GOT3 (cell line): ENCODE measurements at regions not wholly inside any gene's neighbourhood (a gene's known extent, or its start where the extent isn't known, plus 50 kb on each side); places are given as distances from the start of the nearest gene placed in this dataset.

Experiments
- DNase-seq: peaks from one replicate; lab custom pipeline; 2025; ENCODE audit warnings: mixed read lengths; lab: John Stamatoyannopoulos, UW

- no peak for DNase-seq
Observed at GRCh38 chr11:37621662-37622061, 1023.6 kb upstream of the RAG2 start.

- no peak for DNase-seq
Observed at GRCh38 chr11:37616291-37616690, 1018.3 kb upstream of the RAG2 start.

- no peak for DNase-seq
Observed at GRCh38 chr11:37613031-37613430, 1015.0 kb upstream of the RAG2 start.

GRCh38 chr11:37612146-37612545 lies 1014.1 kb upstream of the RAG2 start:
- DNase-seq: no peak

DNA sequence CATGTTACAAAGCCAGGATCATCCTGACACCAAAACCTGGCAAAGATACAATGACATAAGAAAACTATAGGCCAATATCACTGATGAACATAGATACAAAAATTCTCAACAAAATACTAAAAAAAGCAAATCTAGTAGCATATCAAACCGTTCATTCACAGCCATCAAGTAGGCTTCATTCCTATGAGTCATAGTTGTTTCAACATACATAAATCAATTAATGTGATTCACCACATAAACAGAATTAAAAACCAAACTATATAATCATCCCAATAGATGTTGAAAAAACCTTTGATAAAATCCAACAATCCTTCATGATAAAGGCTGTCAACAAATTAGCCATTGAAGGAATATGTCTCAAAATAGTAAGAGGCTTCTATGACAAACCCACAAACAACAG lies 1007.2 kb upstream of the RAG2 start:
- DNase-seq: no peak

DNA sequence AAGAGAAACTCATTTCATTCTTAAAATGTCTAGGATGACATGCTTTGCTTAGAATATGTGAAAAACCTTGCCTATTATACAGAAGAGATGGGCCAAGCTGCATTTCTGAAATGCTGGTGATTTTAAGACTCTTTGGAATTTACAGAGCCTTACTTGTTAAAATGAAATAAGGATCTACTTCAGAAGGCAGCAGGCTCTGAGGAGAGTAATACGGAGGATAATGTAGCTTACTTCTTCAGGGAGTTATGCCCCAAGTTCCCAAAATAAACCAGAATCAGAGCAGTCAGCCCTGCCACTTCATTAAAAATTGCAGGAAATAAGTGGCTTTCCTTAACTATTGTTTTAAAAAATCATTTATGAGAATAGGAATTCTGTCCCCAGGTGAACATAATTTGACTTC lies 1000.3 kb upstream of the RAG2 start:
- DNase-seq: no peak

- no peak for DNase-seq
Observed at GRCh38 chr11:37597776-37598175, 999.7 kb upstream of the RAG2 start.

DNA sequence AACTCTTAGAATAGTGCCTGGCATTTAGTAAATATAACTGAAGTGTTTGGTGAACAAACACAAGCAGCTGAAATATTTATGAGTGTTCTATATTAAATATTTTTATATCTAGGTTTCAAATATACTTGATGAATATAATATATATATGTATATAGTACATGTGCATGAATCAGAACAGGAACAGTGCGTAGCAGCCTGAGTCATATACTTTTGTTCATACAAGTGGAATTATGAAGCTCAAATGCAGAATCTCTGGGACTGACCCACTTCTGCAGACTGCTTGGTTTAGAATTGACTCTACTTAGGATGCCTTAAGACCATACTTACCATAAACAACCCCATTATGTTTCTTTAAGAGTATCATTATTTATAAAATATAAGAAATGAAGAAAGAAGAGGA lies 997.8 kb upstream of the RAG2 start:
- DNase-seq: no peak

GRCh38 chr11:37574361-37574760 lies 976.3 kb upstream of the RAG2 start:
- no peak for DNase-seq

- no peak for DNase-seq
Observed at GRCh38 chr11:37572491-37573171, 974.6 kb upstream of the RAG2 start.

DNA sequence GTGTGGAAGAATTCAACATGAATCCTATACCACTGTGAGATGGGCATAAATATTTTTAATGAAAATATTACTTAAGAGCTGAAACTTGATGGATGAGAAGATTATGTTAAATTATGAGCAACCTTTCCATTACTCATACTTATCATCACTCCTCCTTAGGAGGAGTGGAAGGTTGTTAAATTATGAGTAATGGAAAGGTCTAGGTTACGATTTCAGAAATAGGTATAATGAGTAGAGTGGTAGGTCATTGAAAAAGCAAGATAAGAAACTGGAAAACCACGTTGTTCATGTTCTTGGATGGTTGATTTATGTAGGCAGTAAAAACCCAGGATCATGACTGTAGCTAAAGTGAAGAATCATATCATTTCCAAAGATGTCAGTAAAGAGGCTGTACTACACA lies 973.2 kb upstream of the RAG2 start:
- DNase-seq: no peak

DNA sequence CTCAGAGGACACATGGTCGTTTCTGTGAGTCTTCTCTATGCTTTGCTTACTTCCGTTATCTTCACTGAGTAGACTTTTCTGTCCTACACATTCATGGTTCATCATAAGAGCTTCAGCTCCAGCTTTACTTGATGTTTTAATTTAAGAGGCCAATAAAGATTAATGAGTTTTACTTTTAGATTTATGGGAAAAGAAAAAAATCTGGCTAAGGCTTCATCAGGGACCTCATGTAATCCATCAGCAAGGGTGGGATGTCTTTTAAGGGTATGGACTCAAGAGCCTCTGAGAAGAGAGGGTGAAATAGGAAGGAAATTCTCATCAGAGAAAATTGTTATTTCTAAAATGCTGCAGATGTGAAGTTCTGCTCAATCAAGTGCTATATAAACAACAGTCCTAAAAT lies 963.0 kb upstream of the RAG2 start:
- no peak for DNase-seq

GRCh38 chr11:37560346-37560745 lies 962.3 kb upstream of the RAG2 start:
- DNase-seq: no peak

GRCh38 chr11:37558619-37559210 lies 960.7 kb upstream of the RAG2 start:
- no peak for DNase-seq

- no peak for DNase-seq
Observed at GRCh38 chr11:37557990-37558389, 960.0 kb upstream of the RAG2 start.

DNA sequence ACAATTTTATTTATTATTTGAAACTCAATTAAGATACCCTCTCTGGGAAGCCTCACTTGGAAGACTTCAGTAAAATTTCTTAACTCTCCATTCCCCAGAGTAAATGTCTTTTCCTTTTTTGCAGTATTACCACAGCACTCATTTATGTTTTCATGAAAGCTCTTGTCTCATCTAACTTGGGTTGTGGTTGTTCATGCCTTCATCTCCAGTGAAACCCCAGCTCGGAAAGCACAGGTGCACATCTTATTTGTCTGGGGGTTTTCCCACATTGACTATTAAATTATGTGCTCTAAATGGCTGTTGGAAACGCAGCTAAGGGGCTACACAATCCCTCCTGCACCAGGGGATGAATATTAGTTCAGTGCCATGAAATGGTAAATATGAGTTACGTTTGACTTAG lies 954.2 kb upstream of the RAG2 start:
- DNase-seq: no peak

DNA sequence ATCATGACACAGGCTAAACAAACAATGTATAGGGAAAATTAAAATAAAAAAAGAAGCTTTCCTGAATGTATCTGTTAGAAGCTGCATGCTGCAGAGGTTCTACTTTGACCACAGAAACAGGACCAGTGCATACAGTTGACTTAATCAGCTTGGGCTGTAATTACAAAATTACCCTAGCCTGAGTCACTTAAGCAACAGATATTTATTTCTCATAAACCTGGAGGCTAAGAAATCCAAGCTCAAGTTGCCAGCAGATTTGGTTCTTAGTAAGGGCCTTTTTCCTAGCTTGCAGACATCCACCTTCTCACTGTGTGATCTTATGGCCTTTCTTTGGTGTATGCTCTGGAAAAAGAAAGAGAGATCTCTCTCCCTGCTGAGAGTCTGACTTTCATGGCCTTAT lies 946.5 kb upstream of the RAG2 start:
- DNase-seq: no peak

- no peak for DNase-seq
Observed at GRCh38 chr11:37533830-37534229, 935.8 kb upstream of the RAG2 start.

- no peak for DNase-seq
Observed at GRCh38 chr11:37533087-37533486, 935.1 kb upstream of the RAG2 start.

GRCh38 chr11:37532271-37532670 lies 934.2 kb upstream of the RAG2 start:
- DNase-seq: no peak

- DNase-seq: no peak
Observed at GRCh38 chr11:37527545-37527944, 929.5 kb upstream of the RAG2 start.

DNA sequence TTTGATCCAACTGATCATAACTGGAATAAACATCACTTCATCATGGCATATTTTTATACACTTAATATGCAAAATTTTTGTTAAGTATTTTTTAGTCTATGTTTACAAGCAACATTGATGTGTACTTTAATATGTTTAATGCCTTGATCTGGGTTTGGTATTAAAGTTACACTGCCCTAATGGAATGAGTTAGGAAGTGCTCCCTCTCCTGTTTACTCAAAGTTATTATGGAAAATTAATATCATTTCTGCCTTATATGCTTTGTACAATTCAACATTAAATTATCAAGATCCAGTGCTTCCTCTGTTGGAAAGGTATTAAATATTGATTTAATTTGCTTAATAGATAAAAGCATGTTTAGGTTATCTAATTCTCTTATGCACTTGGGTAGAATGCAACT lies 927.3 kb upstream of the RAG2 start:
- DNase-seq: no peak

- DNase-seq: no peak
Observed at GRCh38 chr11:37519781-37520180, 921.7 kb upstream of the RAG2 start.

DNA sequence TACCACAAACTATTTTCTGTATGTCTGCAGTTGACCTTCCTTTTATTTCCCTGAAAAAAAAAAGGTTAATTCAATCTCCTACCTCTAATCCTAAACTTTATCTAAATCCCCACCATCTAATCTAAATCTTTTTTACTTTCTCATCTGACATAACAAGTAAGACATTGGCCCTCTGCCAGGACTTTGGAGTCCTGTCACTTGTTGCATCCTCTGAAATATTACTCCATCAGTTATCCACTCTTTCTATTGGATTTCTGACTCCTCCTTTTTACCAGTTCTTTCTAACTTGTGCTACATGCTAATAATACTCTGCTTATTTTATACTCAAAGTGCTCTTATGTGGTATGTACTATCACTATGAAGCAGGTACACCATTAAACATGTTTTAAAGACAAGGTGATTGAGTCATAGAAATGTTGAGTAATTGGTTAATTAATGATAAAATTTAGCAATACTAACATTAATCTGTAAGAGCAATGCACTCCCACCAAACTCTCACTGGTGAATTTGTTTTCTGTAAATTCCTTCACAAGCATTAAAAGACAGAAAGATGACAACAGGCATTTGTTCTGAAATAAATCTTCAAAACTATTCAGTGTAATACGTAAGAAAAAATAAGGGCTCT lies 914.2 kb upstream of the RAG2 start:
- no peak for DNase-seq
